K562 (cell line): ENCODE measurements at regions not wholly inside any gene's neighbourhood (a gene's known extent, or its start where the extent isn't known, plus 50 kb on each side); places are given as distances from the start of the nearest gene placed in this dataset.

Experiments used
- ATAC-seq: fragments of 200-7000 bp; cut with Tn5 transposase; 3 replicates; pipeline ENCODE4 v1.9.1; 2020; ENCODE audit warnings: moderate library complexity
- BruUV-seq: library from RNA; stranded (reverse); fragments of 400-500 nt; replicated peaks from 2 replicates; lab custom pipeline; 2021; lab: Mats Ljungman, UMichigan
- CTCF ChIA-PET: fragments of 300-600 bp; formaldehyde crosslinking; extraction: SDS; loops from one replicate; lab custom pipeline; 2021; ENCODE audit warnings: low intra/inter-chr PET ratio; lab: Yijun Ruan, JAX
- POLR2A ChIA-PET: fragments of 300-600, 350-650 bp; sonication (Branson Sonifier 250); formaldehyde crosslinking; extraction: SDS; loops from one replicate; lab custom pipeline; 2021; ENCODE audit warnings: antibody characterized with exemption, inconsistent platforms; lab: Yijun Ruan, JAX
- DNase-seq, 4 experiments: peaks; one replicate each; pipeline versions ENCODE4 v3.0.0 to v3.0.0-alpha.2; 2011 to 2018; ENCODE audit warnings: low spot score in 3 of 4, mixed read lengths in 3 of 4; ENCODE audit errors: extremely low read depth in 1 of 4
- FAIRE-seq: peaks from 2 replicates; lab custom pipeline; 2011; peaks lifted over from hg19 to GRCh38; lab: Jason Lieb, UNC
- H2AFZ ChIP-seq: 2 replicates; pipeline ENCODE4 v1.6.0; 2011; ENCODE audit warnings: low read depth, low read length, control low read depth, inconsistent platforms
- H3K27ac ChIP-seq: fragments of 200-600 bp; 3 replicates; pipeline ENCODE4 v1.8.0; 2011; ENCODE audit warnings: low read depth, mild to moderate bottlenecking, control low read depth, inconsistent platforms, low read length, moderate library complexity, mixed read lengths; ENCODE audit errors: extremely low read depth
- H3K27me3 ChIP-seq, 2 experiments: fragments of 300-600 bp in 1 of 2; 2 replicates in 1 of 2; 3 replicates in 1 of 2; pipeline versions ENCODE4 v1.6.0 to v1.8.0; 2011; ENCODE audit warnings: inconsistent platforms in 2 of 2, low read length in 2 of 2, mild to moderate bottlenecking in 1 of 2, mixed read lengths in 1 of 2, moderate library complexity in 1 of 2; ENCODE audit not compliant: control insufficient read depth in 2 of 2, insufficient read depth in 2 of 2
- H3K36me3 ChIP-seq: fragments of 300-600 bp; 3 replicates; pipeline ENCODE4 v1.8.0; 2011; ENCODE audit warnings: mild to moderate bottlenecking, low read length, inconsistent platforms; ENCODE audit not compliant: control insufficient read depth, insufficient read depth
- H3K4me1 ChIP-seq, 2 experiments: fragments of 200-600 bp in 1 of 2; replicated peaks in 1 of 2; 2 replicates in 1 of 2; 3 replicates in 1 of 2; pipeline versions ENCODE4 v1.5.1 to v1.8.0; 2011; ENCODE audit warnings: inconsistent platforms in 2 of 2, low read length in 2 of 2, mild to moderate bottlenecking in 1 of 2, mixed read lengths in 1 of 2, moderate library complexity in 1 of 2; ENCODE audit not compliant: control insufficient read depth in 2 of 2, insufficient read depth in 2 of 2
- H3K4me2 ChIP-seq: 2 replicates; pipeline ENCODE4 v1.6.1; 2011; ENCODE audit warnings: low read length, control low read depth, inconsistent platforms, mixed read lengths; ENCODE audit not compliant: insufficient read depth
- H3K4me3 ChIP-seq: fragments of 200-600 bp; sonication (generic), shearing (Covaris generic); 2 replicates; pipeline ENCODE4 v1.5.1; 2016; ENCODE audit warnings: control low read depth, inconsistent platforms
- H3K79me2 ChIP-seq: fragments of 200-600 bp; 3 replicates; pipeline ENCODE4 v1.8.0; 2011; ENCODE audit warnings: low read length, inconsistent platforms; ENCODE audit not compliant: control insufficient read depth, insufficient read depth
- H3K9ac ChIP-seq, 2 experiments: 2 replicates each; pipeline versions ENCODE4 v1.6.0 to v1.6.1; 2011; ENCODE audit warnings: low read depth in 2 of 2, low read length in 2 of 2, control low read depth in 1 of 2, inconsistent platforms in 1 of 2, mild to moderate bottlenecking in 1 of 2, mixed read lengths in 1 of 2; ENCODE audit not compliant: insufficient read depth in 1 of 2
- H3K9me1 ChIP-seq: one replicate; pipeline ENCODE4 v1.6.0; 2011; ENCODE audit warnings: inconsistent platforms, mild to moderate bottlenecking, low read length, moderate library complexity; ENCODE audit not compliant: control insufficient read depth, insufficient read depth
- H3K9me3 ChIP-seq: replicated peaks from 2 replicates; pipeline ENCODE4 v1.5.1; 2011; ENCODE audit warnings: low read depth, low read length, inconsistent platforms; ENCODE audit not compliant: control insufficient read depth, insufficient read depth
- H4K20me1 ChIP-seq: replicated peaks from 2 replicates; pipeline ENCODE4 v1.6.1; 2011; ENCODE audit warnings: low read length, inconsistent platforms, mixed read lengths; ENCODE audit not compliant: control insufficient read depth, insufficient read depth
- ATF4 ChIP-seq: fragments of 450-650 bp; formaldehyde crosslinking; IDR thresholded peaks from 2 replicates; pipeline ENCODE4 v1.4.0; 2022; ENCODE audit warnings: mild to moderate bottlenecking, moderate library complexity
- CREB3 ChIP-seq: fragments of 450-650 bp; conservative IDR thresholded peaks from 2 replicates; pipeline ENCODE4 v1.6.1; 2016; ENCODE audit warnings: missing genetic modification characterization, low read depth, mild to moderate bottlenecking, missing compliant biosample characterization, moderate library complexity
- ELF1 ChIP-seq: fragments of 200-800 bp; sonication (Bioruptor generic); IDR thresholded peaks from 2 replicates; pipeline ENCODE4 v1.6.1; 2016; ENCODE audit warnings: missing genetic modification characterization, missing compliant biosample characterization
- FOXK2 ChIP-seq, 2 experiments: fragments of 450-650 bp; IDR thresholded peaks in 1 of 2; conservative IDR thresholded peaks in 1 of 2; 2 replicates each; pipeline ENCODE4 v1.6.1; 2016; ENCODE audit warnings: low read depth in 2 of 2, mild to moderate bottlenecking in 1 of 2
- HMG20A ChIP-seq: fragments of 450-650 bp; formaldehyde crosslinking; conservative IDR thresholded peaks from 2 replicates; pipeline ENCODE4 v1.4.0; 2020; ENCODE audit warnings: mild to moderate bottlenecking, mixed read lengths
- KHSRP ChIP-seq: fragments of 450-650 bp; IDR thresholded peaks from 2 replicates; pipeline ENCODE4 v1.6.1; 2017
- MAX ChIP-seq: sonication (generic); formaldehyde crosslinking; IDR thresholded peaks from 2 replicates; pipeline ENCODE4 v1.9.0; 2022; ENCODE audit warnings: mild to moderate bottlenecking, missing genetic modification reagents
- MTA2 ChIP-seq: fragments of 450-650 bp; IDR thresholded peaks from 2 replicates; pipeline ENCODE4 v1.6.1; 2016; ENCODE audit warnings: low read depth
- NCOA6 ChIP-seq: fragments of 450-650 bp; IDR thresholded peaks from 2 replicates; pipeline ENCODE4 v1.6.1; 2017; ENCODE audit warnings: mild to moderate bottlenecking
- NFE2L1 ChIP-seq: fragments of 450-650 bp; IDR thresholded peaks from 2 replicates; pipeline ENCODE4 v1.6.1; 2016; ENCODE audit warnings: missing genetic modification characterization, low read depth, mild to moderate bottlenecking, missing compliant biosample characterization, moderate library complexity, borderline replicate concordance
- NR2C1 ChIP-seq, 2 experiments: fragments of 450-650 bp; IDR thresholded peaks; 2 replicates each; pipeline ENCODE4 v1.6.1; 2017; ENCODE audit warnings: mild to moderate bottlenecking in 2 of 2, antibody characterized with exemption in 1 of 2, inconsistent platforms in 1 of 2, missing compliant biosample characterization in 1 of 2, missing genetic modification characterization in 1 of 2
- SMAD3 ChIP-seq: fragments of 450-650 bp; formaldehyde crosslinking; conservative IDR thresholded peaks from 2 replicates; pipeline ENCODE4 v1.4.0; 2020; ENCODE audit warnings: mild to moderate bottlenecking
- SPI1 ChIP-seq: IDR thresholded peaks from 2 replicates; pipeline ENCODE4 v1.6.1; 2011; ENCODE audit warnings: low read depth, low read length, control low read depth, borderline replicate concordance
- XRCC4 ChIP-seq: IDR thresholded peaks from one replicate; pipeline ENCODE4 v1.6.1; 2011; ENCODE audit not compliant: insufficient read depth, insufficient read length; ENCODE audit errors: extremely low read depth
- ZNF280A ChIP-seq: fragments of 450-650 bp; IDR thresholded peaks from 2 replicates; pipeline ENCODE4 v1.6.1; 2018; ENCODE audit warnings: mild to moderate bottlenecking, low read depth; ENCODE audit not compliant: partially characterized antibody
- ZNF431 ChIP-seq: sonication (generic); formaldehyde crosslinking; IDR thresholded peaks from 2 replicates; pipeline ENCODE4 v1.8.0; 2022; ENCODE audit warnings: mild to moderate bottlenecking, missing genetic modification reagents
- WGBS: fragments of 100-300 bp; shearing (Covaris generic); methylation state at CpG from one replicate; pipeline ENCODE4 v1.1.6; 2016; ENCODE audit warnings: low coverage, mixed read lengths; ENCODE audit not compliant: insufficient coverage; ENCODE audit errors: missing lambda C conversion rate; 5-methylcytosine and 5-hydroxymethylcytosine counted together
- in situ Hi-C: fragments of 300-500 bp; cut with MboI; formaldehyde crosslinking; loops from 4 replicates; pipeline ENCODE4 v1.15.0; 2018; ENCODE audit warnings: inconsistent platforms, mixed read lengths
- intact Hi-C: fragments of 100-400 bp; cut with micrococcal nuclease; formaldehyde crosslinking; loops from 2 replicates; pipeline ENCODE4 v1.14.2; 2022

- CTCF ChIA-PET, result no interaction called here
- intact Hi-C loops (no loop called here), in situ Hi-C loops (no loop called here)
- H4K20me1 ChIP-seq, result no peaks in the 10 kb centered on the region
- WGBS, result 11% methylated on average over 5 of the region's 5 CpGs
- H3K9ac ChIP-seq, result no peak overlapping the region
- no peak overlapping the region for H3K27ac ChIP-seq
- no peak overlapping the region for H3K4me3 ChIP-seq
- peaks cover 0 to 4% of the 10 kb centered on the region in 2 experiments; a peak in 1 of 5 replicates for H3K4me1 ChIP-seq
- peak; percentile 67 for FAIRE-seq
- BruUV-seq, result no TSS peak
- TF ChIP-seq SMAD3 (CRISPR knock-in tag) (no peak), ZNF280A (no peak), NFE2L1 (no peak), ZNF431 (CRISPR knock-in tag) (no peak), XRCC4 (no peak), KHSRP (no peak), FOXK2 (conservative IDR thresholded peaks at IDR 0.05 in 1 of 2, IDR thresholded peaks at IDR 0.05 in 1 of 2; ENCODE audit: low read depth in 2 of 2) (no peak), NR2C1 (IDR thresholded peaks at IDR 0.05) (no peak), NR2C1 (tag; IDR thresholded peaks at IDR 0.05) (no peak), SPI1 (no peak), HMG20A (CRISPR knock-in tag) (no peak), ELF1 (tag) (no peak), MTA2 (no peak), MAX (CRISPR knock-in tag) (no peak), CREB3 (tag) (no peak), ATF4 (CRISPR knock-in tag) (no peak), NCOA6 (no peak)
- TF ChIP-seq, all 486 proteins: peak for 0
- Histone ChIP-seq H2AFZ (no peak overlapping the region), H3K79me2 (no peaks in the 10 kb centered on the region), H3K27me3 (peaks cover 9 to 23% of the 10 kb centered on the region in 2 experiments), H3K9me1 (no peaks in the 10 kb centered on the region), H3K4me2 (no peak overlapping the region), H3K9me3 (no peaks in the 10 kb centered on the region), H3K36me3 (no peaks in the 10 kb centered on the region)
- no peak for ATAC-seq
- POLR2A ChIA-PET, result no interaction called here
- DNase-seq, result no peak
Measured at GRCh38 chr12:93059925-93060665, 131.0 kb upstream of the EEA1 start.
